H9 (cell line): ENCODE measurements at regions not wholly inside any gene's neighbourhood (a gene's known extent, or its start where the extent isn't known, plus 50 kb on each side); places are given as distances from the start of the nearest gene placed in this dataset.

Experiments
- DNase-seq: peaks from one replicate; pipeline ENCODE4 v3.0.0-alpha.2; 2017
- H2AFZ ChIP-seq: one replicate; pipeline ENCODE4 v1.6.1; 2013; ENCODE audit warnings: mild to moderate bottlenecking, low read length, control low read depth, moderate library complexity
- H2AK5ac ChIP-seq: 2 replicates; pipeline ENCODE4 v1.6.1; 2013; ENCODE audit warnings: low read length, control low read depth, mixed read lengths; ENCODE audit not compliant: insufficient read length
- H2BK120ac ChIP-seq: one replicate; pipeline ENCODE4 v1.6.1; 2013; ENCODE audit warnings: low read depth, mild to moderate bottlenecking, low read length, control low read depth, inconsistent platforms; ENCODE audit not compliant: poor library complexity, severe bottlenecking
- H2BK12ac ChIP-seq: 2 replicates; pipeline ENCODE4 v1.6.1; 2013; ENCODE audit warnings: low read length, control low read depth, mixed read lengths, low read depth; ENCODE audit not compliant: insufficient read length
- H2BK15ac ChIP-seq: 2 replicates; pipeline ENCODE4 v1.6.1; 2013; ENCODE audit warnings: low read depth, low read length, control low read depth
- H2BK20ac ChIP-seq: one replicate; pipeline ENCODE4 v1.6.1; 2013; ENCODE audit warnings: low read depth, mild to moderate bottlenecking, low read length, control low read depth, inconsistent platforms; ENCODE audit not compliant: poor library complexity, severe bottlenecking
- H2BK5ac ChIP-seq: 2 replicates; pipeline ENCODE4 v1.6.1; 2013; ENCODE audit warnings: low read length, control low read depth, mixed read lengths; ENCODE audit not compliant: insufficient read length
- H3K14ac ChIP-seq: 2 replicates; pipeline ENCODE4 v1.6.1; 2013; ENCODE audit warnings: low read length, control low read depth; ENCODE audit not compliant: insufficient read depth
- H3K18ac ChIP-seq: 2 replicates; pipeline ENCODE4 v1.6.1; 2013; ENCODE audit warnings: low read depth, mild to moderate bottlenecking, mixed read lengths, low read length, control low read depth; ENCODE audit not compliant: insufficient read length
- H3K23ac ChIP-seq: 2 replicates; pipeline ENCODE4 v1.6.1; 2013; ENCODE audit warnings: low read length, control low read depth, mixed read lengths, low read depth; ENCODE audit not compliant: insufficient read length
- H3K23me2 ChIP-seq: 2 replicates; pipeline ENCODE4 v1.6.1; 2013; ENCODE audit warnings: low read depth, mild to moderate bottlenecking, mixed read lengths, low read length, control low read depth; ENCODE audit not compliant: insufficient read length, poor library complexity, severe bottlenecking
- H3K27ac ChIP-seq: 2 replicates; pipeline ENCODE4 v1.5.1; 2013; ENCODE audit warnings: low read length, control low read depth, mixed read lengths, low read depth; ENCODE audit not compliant: insufficient read length
- H3K27me3 ChIP-seq: 2 replicates; pipeline ENCODE4 v1.6.1; 2013; ENCODE audit warnings: low read length, control low read depth, inconsistent platforms; ENCODE audit not compliant: insufficient read depth
- H3K4ac ChIP-seq: 2 replicates; pipeline ENCODE4 v1.6.1; 2013; ENCODE audit warnings: low read depth, mild to moderate bottlenecking, control low read depth, inconsistent platforms, low read length, moderate library complexity
- H3K4me1 ChIP-seq: 2 replicates; pipeline ENCODE4 v1.6.1; 2013; ENCODE audit warnings: low read length, control low read depth, inconsistent platforms; ENCODE audit not compliant: insufficient read depth
- H3K4me2 ChIP-seq: 2 replicates; pipeline ENCODE4 v1.6.1; 2013; ENCODE audit warnings: low read length, control low read depth, mixed read lengths; ENCODE audit not compliant: insufficient read length, insufficient read depth
- H3K56ac ChIP-seq: 2 replicates; pipeline ENCODE4 v1.6.1; 2013; ENCODE audit warnings: low read depth, mild to moderate bottlenecking, mixed read lengths, low read length, control low read depth; ENCODE audit not compliant: insufficient read length
- H3K79me1 ChIP-seq: 2 replicates; pipeline ENCODE4 v1.6.1; 2013; ENCODE audit warnings: low read depth, mild to moderate bottlenecking, moderate library complexity, low read length, control low read depth, inconsistent platforms; ENCODE audit not compliant: insufficient read depth, poor library complexity, severe bottlenecking
- H3K79me2 ChIP-seq: 2 replicates; pipeline ENCODE4 v1.6.1; 2013; ENCODE audit warnings: low read length, control low read depth, inconsistent platforms; ENCODE audit not compliant: insufficient read depth
- H3K9ac ChIP-seq: 2 replicates; pipeline ENCODE4 v1.6.1; 2013; ENCODE audit warnings: low read length, control low read depth, mixed read lengths; ENCODE audit not compliant: insufficient read length; ENCODE audit errors: extremely low read depth
- H3K9me3 ChIP-seq: one replicate; pipeline ENCODE4 v1.6.1; 2013; ENCODE audit warnings: low read depth, low read length, inconsistent platforms; ENCODE audit not compliant: control insufficient read depth
- H3T11ph ChIP-seq: one replicate; pipeline ENCODE4 v1.6.1; 2013; ENCODE audit warnings: mild to moderate bottlenecking, low read length, control low read depth, inconsistent platforms
- H4K20me1 ChIP-seq: one replicate; pipeline ENCODE4 v1.6.1; 2013; ENCODE audit not compliant: control insufficient read depth, insufficient read length, insufficient read depth
- H4K5ac ChIP-seq: 2 replicates; pipeline ENCODE4 v1.6.1; 2013; ENCODE audit warnings: low read depth, mild to moderate bottlenecking, mixed read lengths, low read length, control low read depth; ENCODE audit not compliant: insufficient read length
- H4K8ac ChIP-seq: replicated peaks from 2 replicates; pipeline ENCODE4 v1.6.1; 2013; ENCODE audit warnings: low read length, control low read depth, mixed read lengths, low read depth; ENCODE audit not compliant: insufficient read length
- H4K91ac ChIP-seq: 2 replicates; pipeline ENCODE4 v1.6.1; 2013; ENCODE audit warnings: low read depth, mild to moderate bottlenecking, moderate library complexity, mixed read lengths, low read length, control low read depth; ENCODE audit not compliant: insufficient read length
- H3K27ac Mint-ChIP-seq, 3 experiments: 2 replicates in 2 of 3; 3 replicates in 1 of 3; pipeline ENCODE4 v1.8.0; 2020 to 2021; ENCODE audit warnings: mixed read lengths in 3 of 3, mild to moderate bottlenecking in 1 of 3, moderate library complexity in 1 of 3
- H3K27me3 Mint-ChIP-seq: 2 replicates; pipeline ENCODE4 v1.8.0; 2021; ENCODE audit warnings: low read depth, mild to moderate bottlenecking, moderate library complexity, mixed read lengths
- H3K36me3 Mint-ChIP-seq, 3 experiments: 2 replicates in 2 of 3; 3 replicates in 1 of 3; pipeline ENCODE4 v1.8.0; 2020 to 2021; ENCODE audit warnings: low read depth in 3 of 3, mixed read lengths in 3 of 3; ENCODE audit not compliant: insufficient read depth in 1 of 3
- H3K4me1 Mint-ChIP-seq, 2 experiments: 2 replicates each; pipeline ENCODE4 v1.8.0; 2020; ENCODE audit warnings: mixed read lengths in 2 of 2
- H3K4me3 Mint-ChIP-seq, 2 experiments: 2 replicates in 1 of 2; 3 replicates in 1 of 2; pipeline ENCODE4 v1.8.0; 2020 to 2021; ENCODE audit warnings: mild to moderate bottlenecking in 2 of 2, mixed read lengths in 2 of 2, moderate library complexity in 1 of 2
- H3K9me3 Mint-ChIP-seq, 2 experiments: 2 replicates in 1 of 2; 3 replicates in 1 of 2; pipeline ENCODE4 v1.8.0; 2020; ENCODE audit warnings: mild to moderate bottlenecking in 2 of 2, mixed read lengths in 2 of 2, moderate library complexity in 1 of 2
- CTCF ChIP-seq: fragments of 200-600 bp; sonication (generic); conservative IDR thresholded peaks from 3 replicates; pipeline ENCODE4 v1.8.0; 2021; ENCODE audit warnings: antibody characterized with exemption, mild to moderate bottlenecking
- WGBS: extraction: QIAGEN DNeasy Blood & Tissue Kit; methylation state at CpG from one replicate; pipeline ENCODE4 v1.1.7; 2013; ENCODE audit warnings: missing lambda C conversion rate, low lambda C conversion rate, mixed read lengths; ENCODE audit not compliant: insufficient read length; ENCODE audit errors: extremely low coverage; 5-methylcytosine and 5-hydroxymethylcytosine counted together

GRCh38 chr10:32123021-32123420 is 66.8 kb upstream of the KIF5B start:
- no peak overlapping the region for H3K56ac ChIP-seq
- H3K14ac ChIP-seq, result no peak overlapping the region
- H3K9me3 ChIP-seq, result no peaks in the 10 kb centered on the region
- H2BK15ac ChIP-seq, result no peak overlapping the region
- no peak overlapping the region for H2BK20ac ChIP-seq
- H3K4ac ChIP-seq, result no peak overlapping the region
- H2BK5ac ChIP-seq, result no peak overlapping the region
- Mint-ChIP-seq H3K9me3 (no peaks in the 10 kb centered on the region; a peak in 3 of 5 replicates), H3K36me3 (no peaks in the 10 kb centered on the region), H3K4me3 (no peak overlapping the region; a peak in 1 of 5 replicates), H3K27me3 (0 out of 2 replicates have a peak, but pooled peaks cover 1% of the 10 kb centered on the region), H3K4me1 (0 out of 4 replicates have a peak, but pooled peaks cover 0 to 2% of the 10 kb centered on the region in 2 experiments), H3K27ac (no peak overlapping the region)
- H3K79me1 ChIP-seq, result no peaks in the 10 kb centered on the region
- WGBS, result no CpG with 5 or more reads among the region's 4 CpGs
- no peaks in the 10 kb centered on the region for H3K23me2 ChIP-seq
- no peak overlapping the region for H2AK5ac ChIP-seq
- no peak overlapping the region for H3K4me2 ChIP-seq
- no peak for DNase-seq
- H3K27me3 ChIP-seq, result no peaks in the 10 kb centered on the region
- no peak overlapping the region for H4K91ac ChIP-seq
- H4K5ac ChIP-seq, result no peak overlapping the region
- no peak overlapping the region for H3K18ac ChIP-seq
- no peaks in the 10 kb centered on the region for H3K79me2 ChIP-seq
- H4K8ac ChIP-seq, result no peak overlapping the region
- no peaks in the 10 kb centered on the region for H4K20me1 ChIP-seq
- no peak for TF ChIP-seq CTCF
- H2AFZ ChIP-seq, result no peak overlapping the region
- no peak overlapping the region for H2BK120ac ChIP-seq
- no peaks in the 10 kb centered on the region for H3K4me1 ChIP-seq
- no peak overlapping the region for H3T11ph ChIP-seq
- no peak overlapping the region for H2BK12ac ChIP-seq
- no peak overlapping the region for H3K9ac ChIP-seq
- no peak overlapping the region for H3K23ac ChIP-seq
- H3K27ac ChIP-seq, result no peak overlapping the region
